Gastrocnemius medialis (tissue), 4 donors: ENCODE measurements at regions not wholly inside any gene's neighbourhood (a gene's known extent, or its start where the extent isn't known, plus 50 kb on each side); places are given as distances from the start of the nearest gene placed in this dataset.

ENCODE experiments used
- POLR2A ChIP-seq, 2 donors: fragments of 450-650 bp; IDR thresholded peaks; one replicate each; pipeline ENCODE4 v1.6.1; 2017; ENCODE audit warnings: antibody characterized with exemption in 2 of 2, mild to moderate bottlenecking in 2 of 2, moderate library complexity in 2 of 2
- TF ChIP-seq, protein P1 (sequence below), 5 experiments: fragments of 450-650 bp in 3 of 5; fragments of 200-600 bp in 2 of 5; sonication (generic) in 2 of 5; IDR thresholded peaks in 4 of 5; conservative IDR thresholded peaks in 1 of 5; 1 replicate in 4 of 5; 2 replicates in 1 of 5; pipeline ENCODE4 v1.5.1; 2016 to 2019; ENCODE audit warnings: antibody characterized with exemption in 5 of 5, mild to moderate bottlenecking in 3 of 5, moderate library complexity in 3 of 5

DNA sequence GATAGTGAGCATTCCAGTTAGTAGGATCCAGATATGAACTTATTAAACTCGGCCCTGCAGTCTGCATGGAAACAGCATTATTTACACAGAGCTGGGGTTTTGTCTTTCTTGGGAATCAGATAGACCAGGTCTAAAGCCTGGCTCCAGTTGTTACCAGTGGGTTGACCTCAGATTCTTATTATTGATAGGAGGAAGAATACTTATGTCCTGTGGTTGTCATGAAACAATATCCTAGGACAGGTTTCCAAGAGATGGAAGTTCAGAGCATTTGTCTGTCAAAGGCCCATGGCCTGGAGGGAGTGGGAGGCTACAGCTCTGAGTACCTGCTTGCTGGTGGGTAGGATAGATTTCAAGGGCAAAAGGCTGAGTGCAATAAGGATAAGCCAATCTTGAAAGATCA lies 129.2 kb downstream of the BOD1 start:
- TF ChIP-seq, protein P1, sequence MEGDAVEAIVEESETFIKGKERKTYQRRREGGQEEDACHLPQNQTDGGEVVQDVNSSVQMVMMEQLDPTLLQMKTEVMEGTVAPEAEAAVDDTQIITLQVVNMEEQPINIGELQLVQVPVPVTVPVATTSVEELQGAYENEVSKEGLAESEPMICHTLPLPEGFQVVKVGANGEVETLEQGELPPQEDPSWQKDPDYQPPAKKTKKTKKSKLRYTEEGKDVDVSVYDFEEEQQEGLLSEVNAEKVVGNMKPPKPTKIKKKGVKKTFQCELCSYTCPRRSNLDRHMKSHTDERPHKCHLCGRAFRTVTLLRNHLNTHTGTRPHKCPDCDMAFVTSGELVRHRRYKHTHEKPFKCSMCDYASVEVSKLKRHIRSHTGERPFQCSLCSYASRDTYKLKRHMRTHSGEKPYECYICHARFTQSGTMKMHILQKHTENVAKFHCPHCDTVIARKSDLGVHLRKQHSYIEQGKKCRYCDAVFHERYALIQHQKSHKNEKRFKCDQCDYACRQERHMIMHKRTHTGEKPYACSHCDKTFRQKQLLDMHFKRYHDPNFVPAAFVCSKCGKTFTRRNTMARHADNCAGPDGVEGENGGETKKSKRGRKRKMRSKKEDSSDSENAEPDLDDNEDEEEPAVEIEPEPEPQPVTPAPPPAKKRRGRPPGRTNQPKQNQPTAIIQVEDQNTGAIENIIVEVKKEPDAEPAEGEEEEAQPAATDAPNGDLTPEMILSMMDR (IDR thresholded peaks at IDR 0.05 in 4 of 5, conservative IDR thresholded peaks at IDR 0.05 in 1 of 5), result no peak
- no peak for TF ChIP-seq POLR2A (IDR thresholded peaks at IDR 0.05)
